ENCODE measurements at regions not wholly inside any gene's neighbourhood (a gene's known extent, or its start where the extent isn't known, plus 50 kb on each side); places are given as distances from the start of the nearest gene placed in this dataset.

DNA sequence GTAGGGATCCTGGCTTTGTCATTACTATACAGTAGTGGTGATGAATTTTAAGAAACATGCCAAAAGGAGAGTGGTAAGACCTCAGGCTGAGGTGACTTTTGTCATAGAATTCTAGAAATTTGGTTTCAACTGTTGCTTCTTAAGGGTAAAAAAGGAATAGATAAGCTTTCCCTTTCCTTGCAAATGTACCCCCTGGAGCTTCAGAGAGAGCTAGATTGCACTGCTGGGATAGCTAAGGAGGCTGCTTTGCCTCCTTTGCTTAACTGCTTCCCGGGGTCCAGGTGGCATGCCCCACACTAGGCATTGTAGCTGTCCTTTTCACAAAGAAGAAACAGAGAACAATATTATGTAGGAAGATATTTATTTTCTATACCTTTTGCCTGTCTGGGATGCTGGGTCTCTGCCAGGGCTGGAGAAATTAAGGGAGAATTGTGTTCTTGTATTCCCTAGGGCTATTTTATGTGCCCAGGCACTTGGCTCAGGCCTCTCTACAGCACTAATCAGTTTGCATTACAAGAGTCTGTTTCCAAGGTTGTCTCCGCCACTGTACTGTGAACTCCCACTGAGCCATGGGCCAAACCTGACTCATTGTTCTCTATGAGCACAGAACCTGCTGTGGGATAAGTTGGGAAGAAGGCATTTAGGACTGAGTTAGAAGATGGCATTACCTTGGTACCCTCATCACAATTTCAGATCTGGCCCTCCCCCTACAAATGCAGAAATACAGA is 460.0 kb downstream of the PDCD6IP start:
- no peak for DNase-seq
- intact Hi-C loops (cut with DNase I): no loop called here

DNA sequence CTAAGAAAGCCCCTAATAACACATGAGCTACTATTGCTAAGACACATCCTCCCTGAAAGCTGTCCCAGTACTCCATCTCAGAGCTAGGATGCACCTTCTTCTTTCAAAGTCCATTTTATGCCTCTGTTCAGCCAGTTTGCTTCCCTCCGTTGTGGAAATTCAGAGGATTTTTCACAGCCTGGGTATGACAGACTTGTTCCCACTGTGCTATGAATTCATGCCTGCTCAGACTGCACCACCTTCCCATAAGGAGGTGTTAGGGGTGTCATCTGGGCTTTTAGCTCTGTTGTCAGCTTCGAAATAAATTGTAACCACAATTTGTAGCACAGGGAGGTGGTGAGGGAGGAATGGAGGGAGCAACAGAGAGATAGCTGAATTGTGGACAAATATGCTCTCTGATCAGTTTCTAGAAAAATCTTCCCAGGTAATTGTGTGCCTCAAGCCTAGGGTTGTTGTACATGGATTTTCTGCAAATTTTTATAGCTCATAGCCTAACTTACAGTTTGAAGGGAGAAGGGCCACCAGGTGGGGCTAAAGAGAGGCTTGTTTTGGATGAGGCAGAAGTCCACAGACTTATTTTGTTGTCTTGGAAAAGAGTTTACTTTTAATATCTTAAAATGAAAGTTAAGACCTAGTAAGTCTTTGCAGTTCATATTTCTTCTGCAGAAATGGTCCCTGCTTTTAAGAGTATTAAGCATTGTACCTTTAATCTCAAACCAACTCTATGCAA is 462.0 kb downstream of the PDCD6IP start:
- peak in 40 of 42 donors; percentile 16 to 82 (median 58) for DNase-seq
- intact Hi-C loops (cut with DNase I): no loop called here

DNA sequence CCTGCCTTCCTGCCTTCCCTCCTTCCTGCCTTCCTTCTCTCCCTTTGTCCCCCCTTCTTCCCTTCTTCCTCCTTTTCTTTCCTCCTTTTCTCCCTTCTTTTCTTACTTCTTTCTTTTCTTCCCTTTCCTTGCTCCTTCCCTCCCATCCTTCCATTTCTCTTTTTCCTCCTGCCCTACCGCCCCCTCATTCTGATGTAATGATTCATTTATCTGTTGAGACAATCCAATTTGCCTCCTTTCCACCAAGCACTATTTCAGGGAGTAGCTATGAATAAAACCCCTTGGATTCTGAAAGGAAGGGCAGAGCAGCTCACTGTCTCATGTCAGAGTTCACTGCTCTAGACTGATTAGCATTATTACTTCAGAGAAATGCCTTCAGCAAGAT is 462.6 kb downstream of the PDCD6IP start:
- intact Hi-C loops (cut with DNase I): no loop called here

DNA sequence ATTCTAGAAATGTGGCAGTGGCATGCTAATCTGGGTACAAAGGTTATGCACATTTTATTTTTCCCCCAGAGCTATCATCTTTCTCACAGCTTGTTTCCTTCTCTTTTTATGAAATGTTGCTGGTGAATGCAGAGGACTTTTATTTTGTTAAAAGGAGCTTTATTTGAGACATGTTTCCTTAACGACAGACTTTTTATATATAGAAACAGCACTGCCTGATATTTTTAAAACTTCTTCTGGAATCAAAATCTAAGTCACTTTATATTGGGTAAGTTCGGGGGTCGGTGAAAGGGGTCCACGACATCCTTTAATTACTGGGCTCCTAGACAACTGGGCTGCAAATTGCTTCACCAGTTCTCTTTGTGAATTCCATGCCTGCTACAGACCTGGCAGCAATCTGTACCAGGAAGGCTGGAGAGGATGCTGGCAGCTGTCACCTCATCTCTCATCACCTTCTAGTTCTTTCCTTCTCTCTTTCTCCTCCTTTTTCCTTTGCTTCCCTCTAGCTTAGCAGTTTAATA is 464.7 kb downstream of the PDCD6IP start:
- intact Hi-C loops (cut with DNase I): no loop called here
- no peak for DNase-seq

More for the DNA sequence above, 462.6 kb downstream of the PDCD6IP start:
- DNase-seq: no peak

DNA sequence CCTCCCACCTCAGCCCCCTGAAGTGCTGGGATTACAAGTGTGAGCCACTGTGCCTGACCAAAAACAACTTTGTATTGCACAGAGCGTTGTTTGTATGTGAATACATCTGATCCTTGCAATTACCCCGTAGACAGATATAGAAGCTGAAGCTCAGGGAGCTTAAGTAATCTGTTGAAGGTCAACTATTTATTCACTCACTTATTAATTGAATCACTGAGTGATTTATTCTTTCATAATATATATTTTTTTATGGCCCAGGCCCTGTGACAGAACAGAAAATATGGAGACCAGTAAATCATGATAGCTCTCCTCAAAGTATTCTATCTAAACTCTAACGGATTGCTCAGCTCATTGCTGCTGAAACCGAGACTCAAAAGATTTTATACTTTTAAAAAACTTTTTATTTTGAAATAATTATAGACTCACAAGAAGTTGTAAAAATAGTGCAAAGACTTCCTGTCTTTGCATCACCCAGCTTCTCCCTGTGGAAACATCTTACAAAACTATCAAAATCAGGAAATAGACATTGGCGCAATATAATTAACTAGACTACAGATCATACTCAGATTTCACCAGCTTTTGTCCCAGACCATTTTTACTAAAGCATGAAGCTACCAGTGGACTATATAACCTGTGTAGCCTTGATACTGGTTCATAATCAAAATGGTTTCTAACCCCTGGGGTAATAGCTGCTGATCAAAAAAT is 466.1 kb downstream of the PDCD6IP start:
- DNase-seq: no peak
- intact Hi-C loops (cut with DNase I): no loop called here

DNA sequence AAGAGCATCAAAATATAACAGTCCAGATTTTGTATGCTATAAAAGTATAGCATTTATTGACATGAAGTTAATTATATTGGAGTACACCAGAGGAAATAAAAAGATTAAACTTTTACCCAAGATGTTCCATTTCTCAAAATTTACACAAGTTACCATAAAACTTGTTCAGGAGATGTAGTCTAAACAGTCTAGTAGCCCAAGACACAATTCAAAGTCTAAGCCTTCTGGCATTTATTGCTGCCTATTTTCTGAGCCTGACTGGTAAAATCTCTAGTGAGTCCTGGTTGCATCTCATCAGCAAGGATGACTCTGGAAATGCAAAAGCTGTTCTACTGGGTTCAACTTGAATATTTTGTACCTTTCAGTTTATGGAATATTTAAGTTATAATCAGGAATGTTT is 468.7 kb downstream of the PDCD6IP start:
- intact Hi-C loops (cut with DNase I): no loop called here
- no peak for DNase-seq

DNA sequence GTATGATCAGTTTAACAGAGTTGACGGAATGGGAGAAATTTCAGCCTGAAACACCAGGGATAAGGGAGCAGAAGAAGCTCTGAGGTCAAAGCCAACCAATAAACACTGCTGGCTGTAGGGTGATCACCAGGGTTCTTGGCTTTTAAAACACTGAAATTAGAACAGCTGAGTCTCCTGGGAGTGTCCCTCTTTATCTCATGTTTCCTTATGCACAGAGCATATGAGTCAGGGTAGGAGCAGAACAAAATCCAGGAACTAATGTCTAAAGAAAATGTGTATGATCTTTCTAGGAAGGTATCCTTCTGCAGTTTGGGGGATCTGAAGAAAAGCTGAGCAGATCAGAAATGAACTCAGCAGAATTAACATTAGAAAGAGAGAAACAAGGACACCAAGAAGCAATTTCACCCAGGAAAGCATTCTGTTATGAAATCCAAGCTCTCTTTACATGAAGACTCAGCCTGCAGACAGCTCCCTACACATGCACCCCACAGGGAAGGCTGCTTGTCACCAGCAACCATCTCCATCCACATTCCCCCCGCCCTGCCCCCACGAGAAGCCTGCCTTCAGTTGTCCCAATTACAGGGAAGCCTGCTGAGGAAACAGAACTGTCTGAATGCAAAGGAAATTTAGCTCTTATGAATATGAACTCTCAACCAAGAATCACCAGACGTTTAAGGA is 469.7 kb downstream of the PDCD6IP start:
- no peak for DNase-seq
- intact Hi-C loops (cut with DNase I): no loop called here

DNA sequence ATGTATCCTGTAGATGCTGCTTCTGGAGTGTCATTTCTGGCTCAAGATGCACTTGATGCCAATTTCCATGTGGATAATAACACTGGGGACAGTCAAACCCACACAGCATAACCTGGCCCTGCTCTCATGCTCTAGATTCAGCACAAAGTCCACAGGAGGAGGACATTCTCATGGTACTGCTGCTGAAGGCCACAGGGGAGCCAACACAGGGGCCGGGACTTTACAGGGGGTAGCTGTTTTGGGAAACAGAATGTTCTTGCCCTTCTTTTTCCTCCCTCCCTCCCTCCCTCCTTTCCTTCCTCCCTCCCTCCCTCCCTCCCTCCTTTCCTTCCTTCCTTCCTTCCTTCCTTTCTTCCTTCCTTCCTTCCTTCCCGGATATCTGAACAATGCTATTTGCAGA is 477.4 kb downstream of the PDCD6IP start:
- DNase-seq: no peak

DNA sequence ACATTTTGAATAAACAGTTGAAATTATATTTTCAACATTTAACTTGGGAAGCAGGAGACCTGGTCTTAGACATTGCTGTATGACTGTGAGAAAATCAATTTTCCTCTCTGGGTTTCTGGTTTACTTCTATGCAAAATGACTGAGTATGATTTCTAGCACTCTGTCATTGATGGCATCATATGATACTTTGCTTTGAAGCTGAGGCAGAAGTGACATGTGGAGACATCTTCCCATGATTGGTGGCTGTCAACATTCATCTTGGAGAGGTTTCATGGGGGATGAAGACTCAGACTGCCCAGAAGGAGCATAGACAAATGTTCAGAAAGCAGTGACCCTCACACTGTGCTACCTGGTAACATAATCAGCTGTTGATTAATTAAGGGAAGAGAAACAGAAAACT is 477.9 kb downstream of the PDCD6IP start:
- intact Hi-C loops (cut with DNase I): no loop called here
- DNase-seq: no peak

More for the DNA sequence above, 477.4 kb downstream of the PDCD6IP start:
- intact Hi-C loops (cut with DNase I): no loop called here

DNA sequence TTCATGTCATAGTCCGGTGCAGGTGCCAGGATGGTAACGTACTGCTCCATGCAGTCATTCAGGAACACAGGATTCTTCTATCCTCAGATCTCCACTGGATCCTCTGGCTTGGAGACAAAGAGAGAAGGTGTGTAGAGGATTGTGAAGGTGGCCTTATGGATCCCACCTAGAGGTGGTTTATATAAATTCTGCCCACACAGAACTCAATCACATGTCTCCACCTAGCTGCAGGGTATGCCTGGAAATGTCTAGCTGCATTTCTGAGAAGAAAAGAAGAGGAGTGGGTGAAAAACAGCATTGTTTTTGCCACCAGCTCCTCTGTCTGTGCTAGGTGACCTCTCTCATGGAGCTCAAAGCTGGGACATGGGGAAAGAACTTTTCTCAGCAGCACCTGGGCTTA is 478.7 kb downstream of the PDCD6IP start:
- intact Hi-C loops (cut with DNase I): no loop called here
- no peak for DNase-seq

DNA sequence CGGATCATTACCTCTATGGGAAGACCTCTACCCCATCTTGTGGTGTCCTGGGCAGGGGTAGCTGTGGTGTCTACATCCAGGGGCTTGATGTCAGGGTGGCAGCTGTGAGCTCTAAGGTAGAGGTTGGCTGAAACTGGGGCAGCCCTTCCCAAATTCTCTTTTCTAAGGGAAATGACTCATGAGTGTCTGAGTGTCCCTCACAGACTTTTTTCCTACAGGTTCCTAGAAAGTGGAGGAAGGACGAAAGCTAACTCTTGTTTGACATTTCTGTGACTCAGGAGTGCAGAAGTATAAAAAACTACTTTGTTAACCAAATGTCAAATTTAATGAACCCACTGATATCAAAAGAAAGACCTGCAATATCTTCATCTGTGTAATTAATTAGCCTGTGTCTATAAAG is 481.5 kb downstream of the PDCD6IP start:
- intact Hi-C loops (cut with DNase I): no loop called here
- no peak for DNase-seq

DNA sequence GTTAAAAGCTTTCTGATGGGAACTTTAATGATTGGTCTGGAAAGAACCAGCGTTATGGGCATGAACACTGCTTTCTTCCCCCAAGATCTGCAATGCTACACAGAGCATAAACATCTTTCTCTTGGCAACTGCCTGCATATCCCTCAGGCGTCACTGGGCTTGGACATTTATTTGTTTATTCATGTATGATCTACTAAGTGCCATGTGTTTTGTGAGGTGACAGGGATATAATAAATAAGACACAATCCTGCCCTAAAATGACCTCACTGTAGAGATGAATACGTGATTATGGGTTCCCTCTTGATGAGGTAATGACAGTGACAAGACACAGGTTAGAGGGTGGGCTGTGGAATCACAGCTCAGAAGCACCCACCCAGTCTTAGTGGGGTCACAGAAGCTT is 485.3 kb downstream of the PDCD6IP start:
- DNase-seq: no peak
- intact Hi-C loops (cut with DNase I): no loop called here

DNA sequence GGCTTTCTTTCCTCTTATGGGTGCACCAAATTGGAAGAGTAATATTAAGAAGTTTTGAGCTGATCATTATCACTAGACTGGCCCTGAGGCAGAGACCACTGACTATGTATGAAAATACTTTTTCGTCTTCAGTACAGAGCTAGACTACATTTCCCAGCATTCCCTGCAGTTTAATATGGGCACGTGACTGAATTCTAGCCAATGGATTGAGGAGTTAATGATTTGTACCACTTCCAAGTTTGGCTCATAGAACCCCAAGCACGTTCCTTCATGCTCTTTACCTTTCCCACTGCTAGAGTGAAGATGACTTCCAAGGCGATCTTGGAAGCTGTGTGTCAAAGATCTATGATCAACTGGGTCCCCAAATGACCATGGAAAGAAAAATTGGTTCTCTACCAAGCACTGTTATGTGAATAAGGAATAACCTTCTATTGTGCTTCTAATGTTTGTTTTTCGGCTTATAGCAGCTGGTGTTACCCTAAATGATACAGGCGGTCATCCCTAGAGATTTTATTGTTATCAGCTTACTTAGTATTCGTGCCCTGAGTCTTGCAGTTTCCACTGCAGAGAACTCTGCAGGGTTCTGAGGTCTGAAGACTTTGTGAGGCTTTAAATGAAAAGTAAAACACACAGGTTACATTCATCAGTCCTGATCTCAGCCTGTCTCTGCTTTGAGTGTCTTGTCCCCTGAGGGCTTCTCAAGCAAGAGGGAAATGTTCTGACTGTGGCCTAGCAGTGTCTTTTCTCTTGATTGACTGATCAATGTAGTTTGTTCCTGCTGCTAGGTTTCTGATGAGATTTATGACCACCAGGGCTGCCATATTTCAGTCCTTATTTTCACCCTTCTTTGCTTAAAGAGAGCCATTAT is 486.8 kb downstream of the PDCD6IP start:
- intact Hi-C loops (cut with DNase I): no loop called here
- DNase-seq: no peak

DNA sequence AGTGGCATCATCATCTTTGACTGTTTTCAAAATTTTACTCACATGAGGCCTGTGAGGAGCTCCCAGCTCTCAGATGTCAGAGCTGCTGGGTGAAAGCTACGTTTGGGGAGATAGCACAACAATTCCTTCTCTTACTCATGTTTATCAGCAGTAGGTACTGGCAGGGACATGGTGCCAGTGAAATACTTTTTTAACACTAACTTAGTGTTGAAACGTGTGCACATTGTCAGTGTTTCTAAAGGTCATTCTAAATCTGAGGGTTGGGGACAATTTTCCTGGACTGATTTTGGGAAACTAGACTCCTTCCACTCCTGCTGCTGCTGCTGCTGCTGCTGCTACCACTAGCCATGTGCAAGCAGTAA is 487.4 kb downstream of the PDCD6IP start:
- intact Hi-C loops (cut with DNase I): no loop called here
- no peak for DNase-seq

DNA sequence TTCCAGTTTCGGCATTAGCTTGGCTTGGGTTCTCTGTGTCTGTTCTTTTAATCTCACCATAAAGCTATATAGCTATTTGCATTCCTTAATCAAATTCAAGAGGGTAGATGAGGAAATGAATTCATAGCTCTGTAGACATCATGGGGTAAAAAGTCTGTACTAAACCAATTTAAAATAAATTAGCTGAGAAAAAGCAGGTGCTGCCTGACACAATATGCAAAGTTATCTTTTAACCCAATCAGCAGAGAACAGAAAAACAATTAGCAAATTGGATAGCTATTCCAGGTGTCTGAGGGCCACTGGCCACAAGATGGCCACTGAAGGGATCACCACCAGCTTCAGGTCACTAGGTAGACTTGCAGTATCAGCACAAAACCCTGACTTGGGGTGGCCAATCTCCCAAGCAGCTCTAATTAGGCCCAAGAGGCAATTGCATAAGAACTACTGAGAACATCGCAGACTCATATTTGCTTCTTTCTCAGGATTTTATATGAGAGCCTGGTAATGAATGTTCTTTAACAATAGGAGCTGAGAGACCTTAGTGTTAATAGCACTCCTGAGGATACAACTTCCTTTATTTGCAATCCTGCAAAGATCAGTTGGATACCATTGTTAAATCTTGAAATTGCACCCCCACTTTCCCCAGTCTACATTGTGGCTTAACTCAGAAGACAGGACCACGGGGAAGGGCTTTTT is 494.3 kb downstream of the PDCD6IP start:
- intact Hi-C loops (cut with DNase I): no loop called here

DNA sequence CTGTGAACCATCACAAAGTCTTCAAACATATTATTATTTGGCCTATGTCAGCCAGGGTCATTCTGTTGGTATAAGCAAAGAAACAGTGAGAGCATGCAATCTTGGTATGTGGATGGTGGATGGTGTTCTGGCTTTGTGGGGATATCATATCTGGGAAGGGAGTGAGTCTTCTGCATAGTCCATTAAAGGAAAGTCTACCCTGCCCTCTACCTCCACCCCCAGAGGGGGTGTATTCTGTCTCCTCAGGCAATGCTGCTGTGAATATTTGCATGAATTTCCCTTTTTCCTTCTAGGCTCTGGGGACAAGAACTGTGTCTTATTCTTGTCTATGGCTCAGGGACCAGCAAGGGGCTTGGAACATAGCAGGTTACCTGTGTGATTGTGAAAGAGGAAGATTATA is 495.8 kb downstream of the PDCD6IP start:
- DNase-seq: no peak
- intact Hi-C loops (cut with DNase I): no loop called here

More for the DNA sequence above, 494.3 kb downstream of the PDCD6IP start:
- no peak for DNase-seq

DNA sequence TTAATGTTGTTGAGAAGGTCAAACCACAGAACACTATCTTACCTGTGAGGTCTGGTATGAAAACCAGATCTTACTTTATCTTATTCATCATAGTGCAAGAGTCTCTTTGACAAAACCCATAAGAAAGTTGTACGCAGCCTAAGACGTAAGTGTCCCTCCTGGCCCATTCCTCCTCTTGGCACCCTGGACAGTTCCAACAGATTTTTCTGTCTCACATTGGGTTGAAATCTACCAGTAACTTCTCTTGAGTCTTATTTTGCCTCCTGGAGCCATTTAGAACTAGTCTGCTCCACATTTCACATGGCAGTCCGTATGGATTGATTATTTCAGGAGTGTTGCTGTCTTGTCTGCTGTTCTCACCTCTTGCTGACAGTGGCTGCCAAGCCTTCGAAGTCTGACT is 498.4 kb downstream of the PDCD6IP start:
- DNase-seq: no peak
- intact Hi-C loops (cut with DNase I): no loop called here

DNA sequence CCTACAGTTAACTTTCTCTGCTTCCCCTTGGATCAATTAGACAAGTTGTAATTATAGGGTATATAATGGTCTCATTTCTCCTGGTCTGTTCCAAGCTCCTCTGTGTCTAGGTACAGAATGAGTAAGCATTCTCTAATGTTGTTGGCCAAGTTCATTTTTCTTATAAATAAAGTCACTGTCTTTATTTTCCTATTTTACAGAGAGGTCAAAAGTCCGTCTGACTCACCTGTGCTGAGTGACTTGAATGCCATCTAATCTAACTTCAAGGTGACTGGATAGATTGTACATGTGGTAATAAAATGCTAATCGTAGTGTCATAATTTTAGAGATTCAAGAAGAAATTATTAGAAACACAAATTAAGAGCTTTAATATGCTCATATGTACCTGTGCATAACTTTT is 500.2 kb downstream of the PDCD6IP start:
- intact Hi-C loops (cut with DNase I): no loop called here
- no peak for DNase-seq

Data from head of caudate nucleus (tissue), 42 donors.